ENCODE measurements at regions not wholly inside any gene's neighbourhood (a gene's known extent, or its start where the extent isn't known, plus 50 kb on each side); places are given as distances from the start of the nearest gene placed in this dataset.
"Not testable (repeated sequence)": the region's sequence is repeated elsewhere in the genome, so short reads cannot be mapped to it uniquely, and the experiment has no call there.

DNA sequence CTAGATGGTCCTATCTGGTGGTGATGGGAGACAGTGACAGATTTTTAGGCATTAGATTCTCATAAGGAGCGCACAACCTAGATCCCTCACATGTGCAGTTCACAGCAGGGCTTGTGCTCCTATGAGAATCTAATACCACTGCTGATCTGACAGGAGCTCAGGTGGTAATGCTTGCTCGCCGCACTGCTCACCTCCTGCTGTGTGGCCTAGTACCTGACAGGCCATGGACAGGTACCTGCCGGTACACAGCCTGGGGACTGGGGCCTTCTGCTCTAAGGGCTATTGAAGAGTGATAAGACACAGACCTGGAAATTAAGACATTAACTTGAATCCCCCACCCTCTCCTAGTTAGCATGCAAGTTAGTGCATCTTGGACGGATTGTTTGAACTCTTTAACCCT, 64.4 kb downstream of the KLRB1 start:
- H3K4me1 ChIP-seq; H3K9me3 ChIP-seq; H3K27ac ChIP-seq; H3K27me3 ChIP-seq; H3K4me3 ChIP-seq; intact Hi-C loops (cut with DNase I; ENCODE audit: low total_unique reads); DNase-seq; H3K36me3 ChIP-seq; in situ Hi-C loops (cut with MboI; ENCODE audit: low sequenced_read_pairs in 4 of 4); ATAC-seq: not testable (repeated sequence)

DNA sequence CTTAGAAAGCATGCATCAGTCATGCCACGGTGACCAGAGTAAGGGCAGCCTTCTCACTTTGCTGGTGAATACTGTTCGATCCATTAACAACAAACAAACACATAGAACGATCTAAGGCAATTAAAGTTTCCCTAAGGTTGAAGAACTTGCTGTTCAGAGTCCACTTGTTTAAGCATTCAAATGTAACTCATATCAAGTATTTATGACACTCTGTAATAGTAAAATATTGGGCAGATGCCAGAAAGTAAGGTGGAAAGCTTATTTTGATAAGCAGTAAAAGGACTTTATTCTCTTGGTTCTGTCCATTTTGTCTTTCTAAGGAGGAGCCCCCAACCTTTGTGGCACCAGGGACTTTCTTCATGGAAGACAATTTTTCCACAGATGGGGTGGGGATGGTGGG, 64.9 kb downstream of the KLRB1 start:
- intact Hi-C loops (cut with DNase I; ENCODE audit: low total_unique reads); DNase-seq; H3K4me1 ChIP-seq; ATAC-seq; H3K9me3 ChIP-seq; H3K4me3 ChIP-seq; H3K36me3 ChIP-seq; H3K27me3 ChIP-seq; H3K27ac ChIP-seq; in situ Hi-C loops (cut with MboI; ENCODE audit: low sequenced_read_pairs in 4 of 4): not testable (repeated sequence)

- H3K27ac ChIP-seq; H3K36me3 ChIP-seq; in situ Hi-C loops (cut with MboI; ENCODE audit: low sequenced_read_pairs in 4 of 4); H3K9me3 ChIP-seq; intact Hi-C loops (cut with DNase I; ENCODE audit: low total_unique reads); ATAC-seq; H3K27me3 ChIP-seq; H3K4me1 ChIP-seq; DNase-seq; H3K4me3 ChIP-seq: not testable (repeated sequence)
Measured at GRCh38 chr12:9515925-9516324, 91.8 kb downstream of the KLRB1 start.

GRCh38 chr12:9512695-9513094, 95.0 kb downstream of the KLRB1 start:
- H3K4me3 ChIP-seq; DNase-seq; in situ Hi-C loops (cut with MboI; ENCODE audit: low sequenced_read_pairs in 4 of 4); ATAC-seq; H3K36me3 ChIP-seq; H3K27me3 ChIP-seq; H3K4me1 ChIP-seq; H3K9me3 ChIP-seq; intact Hi-C loops (cut with DNase I; ENCODE audit: low total_unique reads); H3K27ac ChIP-seq: not testable (repeated sequence)

GRCh38 chr12:9510392-9511011, 97.2 kb downstream of the KLRB1 start:
- H3K4me3 ChIP-seq; DNase-seq; H3K9me3 ChIP-seq; H3K36me3 ChIP-seq; ATAC-seq; H3K4me1 ChIP-seq; H3K27ac ChIP-seq; in situ Hi-C loops (cut with MboI; ENCODE audit: low sequenced_read_pairs in 4 of 4); H3K27me3 ChIP-seq; intact Hi-C loops (cut with DNase I; ENCODE audit: low total_unique reads): not testable (repeated sequence)

- in situ Hi-C loops (cut with MboI; ENCODE audit: low sequenced_read_pairs in 4 of 4): no loop called here
- no peak for TF ChIP-seq POLR2A (IDR thresholded peaks at IDR 0.05)
- TF ChIP-seq, protein P1, sequence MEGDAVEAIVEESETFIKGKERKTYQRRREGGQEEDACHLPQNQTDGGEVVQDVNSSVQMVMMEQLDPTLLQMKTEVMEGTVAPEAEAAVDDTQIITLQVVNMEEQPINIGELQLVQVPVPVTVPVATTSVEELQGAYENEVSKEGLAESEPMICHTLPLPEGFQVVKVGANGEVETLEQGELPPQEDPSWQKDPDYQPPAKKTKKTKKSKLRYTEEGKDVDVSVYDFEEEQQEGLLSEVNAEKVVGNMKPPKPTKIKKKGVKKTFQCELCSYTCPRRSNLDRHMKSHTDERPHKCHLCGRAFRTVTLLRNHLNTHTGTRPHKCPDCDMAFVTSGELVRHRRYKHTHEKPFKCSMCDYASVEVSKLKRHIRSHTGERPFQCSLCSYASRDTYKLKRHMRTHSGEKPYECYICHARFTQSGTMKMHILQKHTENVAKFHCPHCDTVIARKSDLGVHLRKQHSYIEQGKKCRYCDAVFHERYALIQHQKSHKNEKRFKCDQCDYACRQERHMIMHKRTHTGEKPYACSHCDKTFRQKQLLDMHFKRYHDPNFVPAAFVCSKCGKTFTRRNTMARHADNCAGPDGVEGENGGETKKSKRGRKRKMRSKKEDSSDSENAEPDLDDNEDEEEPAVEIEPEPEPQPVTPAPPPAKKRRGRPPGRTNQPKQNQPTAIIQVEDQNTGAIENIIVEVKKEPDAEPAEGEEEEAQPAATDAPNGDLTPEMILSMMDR (IDR thresholded peaks at IDR 0.05 in 4 of 5, conservative IDR thresholded peaks at IDR 0.05 in 1 of 5): no peak
- Histone ChIP-seq H3K9me3 (no peaks in the 10 kb centered on the region), H3K36me3 (no peaks in the 10 kb centered on the region), H3K27ac (no peak overlapping the region), H3K27me3 (no peaks in the 10 kb centered on the region), H3K4me3 (no peak overlapping the region), H3K4me1 (no peaks in the 10 kb centered on the region)
- intact Hi-C loops (cut with DNase I; ENCODE audit: low total_unique reads): no loop called here
- ATAC-seq: no peak
- no peak for DNase-seq
Measured at GRCh38 chr12:9509464-9510161, 98.1 kb downstream of the KLRB1 start.

DNA sequence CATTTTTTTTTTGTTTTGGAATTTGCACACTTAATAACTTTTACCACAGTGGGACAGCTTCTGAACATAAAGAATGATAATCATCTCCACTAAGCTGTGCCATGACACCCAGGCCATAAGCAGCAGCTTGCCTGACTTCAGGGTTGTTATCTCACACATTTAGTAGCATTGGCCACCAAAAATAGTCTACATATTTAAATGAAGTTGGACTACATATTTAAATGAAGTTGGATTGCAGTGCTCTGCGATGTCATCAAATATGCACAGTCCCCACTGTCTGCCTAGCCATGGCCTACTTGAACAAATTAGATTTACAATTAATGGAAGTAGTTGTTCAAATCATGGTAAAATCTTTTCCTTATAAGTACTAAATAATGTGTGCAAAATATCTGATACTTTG, 101.0 kb downstream of the KLRB1 start:
- ATAC-seq (no peak), DNase-seq (no peak)
- no peak overlapping the region for H3K4me3 ChIP-seq
- no peaks in the 10 kb centered on the region for H3K4me1 ChIP-seq
- in situ Hi-C loops (cut with MboI; ENCODE audit: low sequenced_read_pairs in 4 of 4): no loop called here
- H3K9me3 ChIP-seq: no peaks in the 10 kb centered on the region
- TF ChIP-seq, protein P1 (IDR thresholded peaks at IDR 0.05 in 4 of 5, conservative IDR thresholded peaks at IDR 0.05 in 1 of 5): no peak
- TF ChIP-seq POLR2A (IDR thresholded peaks at IDR 0.05): no peak
- no peak overlapping the region for H3K27ac ChIP-seq
- no peaks in the 10 kb centered on the region for H3K36me3 ChIP-seq
- intact Hi-C loops (cut with DNase I; ENCODE audit: low total_unique reads): no loop called here
- no peaks in the 10 kb centered on the region for H3K27me3 ChIP-seq

DNA sequence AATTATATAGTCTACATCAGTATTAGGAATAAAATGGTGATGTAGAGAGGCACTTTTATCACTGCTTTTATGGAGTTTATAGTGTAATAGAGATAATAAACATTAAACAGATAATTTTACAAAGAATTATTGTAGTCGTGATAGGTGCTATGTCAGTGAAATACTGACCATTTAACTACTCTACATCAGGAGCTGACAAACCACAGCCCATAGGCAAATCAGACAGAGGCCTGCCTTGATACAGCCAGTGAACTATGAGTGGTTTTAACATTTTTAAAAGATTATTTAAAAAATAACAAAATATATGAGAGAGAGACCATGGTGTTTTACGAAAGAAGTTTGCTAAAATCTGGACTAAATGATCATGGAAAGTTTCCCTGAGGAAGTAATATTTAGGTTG, 104.3 kb downstream of the KLRB1 start:
- H3K4me3 ChIP-seq; H3K36me3 ChIP-seq; H3K27ac ChIP-seq; in situ Hi-C loops (cut with MboI; ENCODE audit: low sequenced_read_pairs in 4 of 4); intact Hi-C loops (cut with DNase I; ENCODE audit: low total_unique reads); ATAC-seq; H3K9me3 ChIP-seq; H3K27me3 ChIP-seq; H3K4me1 ChIP-seq; DNase-seq: not testable (repeated sequence)

GRCh38 chr12:9502845-9503244, 104.9 kb downstream of the KLRB1 start:
- H3K27ac ChIP-seq; H3K36me3 ChIP-seq; in situ Hi-C loops (cut with MboI; ENCODE audit: low sequenced_read_pairs in 4 of 4); H3K27me3 ChIP-seq; ATAC-seq; H3K4me1 ChIP-seq; intact Hi-C loops (cut with DNase I; ENCODE audit: low total_unique reads); H3K4me3 ChIP-seq; H3K9me3 ChIP-seq; DNase-seq: not testable (repeated sequence)

GRCh38 chr12:9493325-9493724, 114.4 kb downstream of the KLRB1 start:
- H3K9me3 ChIP-seq; in situ Hi-C loops (cut with MboI; ENCODE audit: low sequenced_read_pairs in 4 of 4); DNase-seq; H3K4me3 ChIP-seq; H3K36me3 ChIP-seq; H3K4me1 ChIP-seq; intact Hi-C loops (cut with DNase I; ENCODE audit: low total_unique reads); H3K27ac ChIP-seq; ATAC-seq; H3K27me3 ChIP-seq: not testable (repeated sequence)

Data from gastrocnemius medialis (tissue), 4 donors.